T-cell (primary cell): ENCODE measurements at regions not wholly inside any gene's neighbourhood (a gene's known extent, or its start where the extent isn't known, plus 50 kb on each side); places are given as distances from the start of the nearest gene placed in this dataset.
"Not testable (repeated sequence)": the region's sequence is repeated elsewhere in the genome, so short reads cannot be mapped to it uniquely, and the experiment has no call there.

Experiments used
- ATAC-seq, 4 experiments: fragments of 200-7000 bp in 3 of 4; fragments of 150-1000 bp in 1 of 4; cut with Tn5 transposase; replicated peaks in 1 of 4; 1 replicate in 3 of 4; 2 replicates in 1 of 4; pipeline ENCODE4 v1.10.0; 2021; ENCODE audit warnings: moderate library complexity in 3 of 4, mild to moderate bottlenecking in 2 of 4, moderate number of reproducible peaks in 1 of 4
- CTCF ChIA-PET, 2 donors: fragments of 300-600 bp; sonication (Branson Sonifier 250); formaldehyde crosslinking; loops; one replicate each; lab custom pipeline; 2022; ENCODE audit warnings: antibody characterized with exemption in 2 of 2; lab: Charles Lee
- POLR2A ChIA-PET, 2 donors: fragments of 300-600 bp; sonication (Branson Sonifier 250); formaldehyde crosslinking; loops; one replicate each; lab custom pipeline; 2022; ENCODE audit warnings: antibody characterized with exemption in 2 of 2; lab: Charles Lee
- DNase-seq, 35 experiments: peaks; one replicate each; pipeline versions ENCODE4 v3.0.0 to v3.0.0-alpha.2; 2013 to 2023
- H3K27ac ChIP-seq: one replicate; pipeline ENCODE4 v1.5.1; 2013; ENCODE audit warnings: low read length
- H3K27me3 ChIP-seq, 2 experiments: replicated peaks in 1 of 2; 1 replicate in 1 of 2; 2 replicates in 1 of 2; pipeline versions ENCODE4 v1.6.1 to v1.7.0; 2013; ENCODE audit warnings: low read length in 1 of 2, mixed read lengths in 1 of 2; ENCODE audit not compliant: control insufficient read depth in 2 of 2, insufficient read depth in 2 of 2; ENCODE audit errors: extremely low read depth in 1 of 2
- H3K36me3 ChIP-seq, 2 donors: 1 replicate in 1 of 2; 2 replicates in 1 of 2; pipeline versions ENCODE4 v1.6.1 to v1.7.0; 2013; ENCODE audit warnings: low read length in 1 of 2; ENCODE audit not compliant: control insufficient read depth in 2 of 2, insufficient read depth in 1 of 2; ENCODE audit errors: extremely low read depth in 1 of 2
- H3K4me1 ChIP-seq, 2 experiments: 1 replicate in 1 of 2; 2 replicates in 1 of 2; pipeline versions ENCODE4 v1.6.1 to v1.7.0; 2013; ENCODE audit warnings: low read length in 2 of 2, mixed read lengths in 1 of 2; ENCODE audit not compliant: insufficient read depth in 2 of 2, control insufficient read depth in 1 of 2; ENCODE audit errors: extremely low read depth in 1 of 2
- H3K4me3 ChIP-seq, 2 donors: 1 replicate in 1 of 2; 2 replicates in 1 of 2; pipeline versions ENCODE4 v1.5.1 to v1.7.0; 2013; ENCODE audit warnings: mild to moderate bottlenecking in 2 of 2, low read length in 1 of 2, moderate library complexity in 1 of 2; ENCODE audit not compliant: control insufficient read depth in 1 of 2; ENCODE audit errors: extremely low read depth in 1 of 2
- H3K9me3 ChIP-seq: 2 replicates; pipeline ENCODE4 v1.7.0; 2013
- H3K27ac Mint-ChIP-seq, 2 donors: one replicate each; pipeline ENCODE4 v1.8.0; 2020 to 2021; ENCODE audit warnings: mild to moderate bottlenecking in 2 of 2, mixed read lengths in 2 of 2
- H3K27me3 Mint-ChIP-seq, 2 donors: one replicate each; pipeline ENCODE4 v1.8.0; 2021 to 2022; ENCODE audit warnings: mixed read lengths in 2 of 2
- H3K36me3 Mint-ChIP-seq: one replicate; pipeline ENCODE4 v1.8.0; 2021; ENCODE audit warnings: mixed read lengths
- H3K4me1 Mint-ChIP-seq, 3 donors: one replicate each; pipeline ENCODE4 v1.8.0; 2020 to 2022; ENCODE audit warnings: mixed read lengths in 3 of 3, mild to moderate bottlenecking in 1 of 3
- H3K4me3 Mint-ChIP-seq, 3 donors: one replicate each; pipeline ENCODE4 v1.8.0; 2020 to 2022; ENCODE audit warnings: mild to moderate bottlenecking in 3 of 3, mixed read lengths in 3 of 3, moderate library complexity in 3 of 3
- H3K9me3 Mint-ChIP-seq, 3 donors: one replicate each; pipeline ENCODE4 v1.8.0; 2020 to 2022; ENCODE audit warnings: mixed read lengths in 3 of 3
- WGBS: methylation state at CpG from one replicate; pipeline ENCODE4 v1.1.5; 2013; ENCODE audit warnings: missing lambda C conversion rate; ENCODE audit not compliant: insufficient coverage; 5-methylcytosine and 5-hydroxymethylcytosine counted together

DNA sequence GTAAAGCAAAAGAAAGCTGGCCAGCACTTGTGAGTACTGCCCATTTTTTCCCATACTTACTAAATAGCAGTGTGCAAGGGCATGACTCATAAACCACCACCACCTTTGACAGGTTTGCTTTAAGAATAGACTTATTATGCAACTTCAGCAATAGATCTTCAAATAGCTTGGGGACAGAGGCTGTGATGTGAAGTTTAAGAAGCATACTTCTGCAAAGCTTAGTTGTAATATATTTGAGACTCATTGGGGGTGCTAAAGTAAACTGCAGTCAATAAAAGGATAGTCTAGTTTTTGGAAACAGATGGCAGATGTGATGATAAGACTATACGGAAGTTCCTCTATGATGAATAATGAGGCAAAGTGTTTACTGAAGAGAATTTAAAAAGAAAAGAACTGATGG is 210.0 kb downstream of the PLA2G4A start:
- Mint-ChIP-seq H3K36me3 (no peaks in the 10 kb centered on the region), H3K4me1 (no peaks in the 10 kb centered on the region), H3K4me3 (no peak overlapping the region), H3K9me3 (peaks cover 0 to 2% (median 0%) of the 10 kb centered on the region in 3 donors), H3K27ac (no peak overlapping the region), H3K27me3 (peaks cover 0 to 3% of the 10 kb centered on the region in 2 donors)
- no peaks in the 10 kb centered on the region for H3K27me3 ChIP-seq
- POLR2A ChIA-PET: no interaction called here
- H3K27ac ChIP-seq: no peak overlapping the region
- DNase-seq (no peak), ATAC-seq (no peak)
- H3K36me3 ChIP-seq: no peaks in the 10 kb centered on the region
- H3K4me3 ChIP-seq: no peak overlapping the region
- H3K9me3 ChIP-seq: no peaks in the 10 kb centered on the region
- WGBS: 0% methylated on average over 1 of the region's 1 CpG
- CTCF ChIA-PET: no interaction called here
- no peaks in the 10 kb centered on the region for H3K4me1 ChIP-seq

DNA sequence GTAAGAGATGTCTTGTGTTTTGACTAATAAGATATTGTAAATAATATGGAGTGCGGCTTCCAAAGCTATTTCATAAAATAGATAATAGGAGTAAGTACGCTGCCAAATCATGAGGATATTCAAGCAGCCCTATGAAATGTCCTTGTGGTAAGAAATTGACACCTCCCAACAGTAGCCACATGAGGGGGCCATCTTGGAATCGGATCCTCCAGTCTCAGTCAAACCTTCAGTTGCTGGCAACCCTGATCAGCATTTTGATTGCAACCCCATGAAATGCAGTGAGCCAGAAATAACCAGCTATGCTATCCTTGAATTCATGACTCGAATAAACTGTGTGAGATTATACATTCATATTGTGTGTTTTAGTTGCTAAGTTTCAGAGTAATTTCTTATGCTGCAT is 212.4 kb downstream of the PLA2G4A start:
- Histone ChIP-seq H3K27me3 (no peaks in the 10 kb centered on the region), H3K4me3 (no peak overlapping the region), H3K4me1 (no peaks in the 10 kb centered on the region), H3K36me3 (no peaks in the 10 kb centered on the region), H3K9me3 (no peaks in the 10 kb centered on the region), H3K27ac (no peak overlapping the region)
- ChIA-PET CTCF (no interaction called here), POLR2A (no interaction called here)
- WGBS: no CpG with 5 or more reads among the region's 4 CpGs
- Mint-ChIP-seq H3K36me3 (no peaks in the 10 kb centered on the region), H3K9me3 (peaks cover 0 to 2% (median 0%) of the 10 kb centered on the region in 3 donors), H3K4me1 (no peaks in the 10 kb centered on the region), H3K4me3 (no peak overlapping the region), H3K27me3 (no peaks in the 10 kb centered on the region), H3K27ac (no peak overlapping the region)
- ATAC-seq (no peak), DNase-seq (no peak)

DNA sequence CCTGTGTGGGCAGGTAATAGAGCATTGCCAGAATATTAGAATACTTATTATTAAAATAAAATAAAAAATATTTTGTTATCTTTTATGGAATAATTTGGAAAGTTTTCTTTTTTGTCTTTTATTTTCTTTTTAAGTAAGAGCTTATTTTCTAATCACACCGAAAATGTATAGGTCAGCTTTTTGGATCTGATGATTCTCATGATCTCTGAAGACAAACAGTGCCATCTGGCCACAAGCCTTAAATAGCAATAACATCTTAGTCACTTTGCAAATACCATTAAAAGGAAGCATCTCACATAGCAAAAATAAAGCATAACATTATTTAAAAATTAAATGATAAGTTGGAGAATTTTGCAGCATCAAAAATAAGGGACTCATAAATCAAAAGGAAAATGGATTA is 213.8 kb downstream of the PLA2G4A start:
- H3K36me3 ChIP-seq: no peaks in the 10 kb centered on the region
- no peaks in the 10 kb centered on the region for H3K9me3 ChIP-seq
- Mint-ChIP-seq H3K27me3 (peaks cover 0 to 7% of the 10 kb centered on the region in 2 donors), H3K27ac (no peak overlapping the region), H3K4me3 (no peak overlapping the region), H3K36me3 (no peaks in the 10 kb centered on the region), H3K9me3 (peaks cover 0 to 2% (median 0%) of the 10 kb centered on the region in 3 donors), H3K4me1 (no peaks in the 10 kb centered on the region)
- ATAC-seq (no peak), DNase-seq (no peak)
- no peaks in the 10 kb centered on the region for H3K27me3 ChIP-seq
- no peaks in the 10 kb centered on the region for H3K4me1 ChIP-seq
- ChIA-PET CTCF (interaction anchor here (0.6 to 1.1 kb wide), 2 partner anchors 9 to 428 kb away, joined by 3 to 5 read pairs; no protein-coding TSS in a partner anchor), POLR2A (interaction anchor here in 1 of 2 donors (0.6 kb wide), 1 partner anchor 16 kb away, joined by 3 read pairs; no protein-coding TSS in a partner anchor)
- H3K4me3 ChIP-seq: no peak overlapping the region
- no CpG with 5 or more reads among the region's 1 CpG for WGBS
- no peak overlapping the region for H3K27ac ChIP-seq

DNA sequence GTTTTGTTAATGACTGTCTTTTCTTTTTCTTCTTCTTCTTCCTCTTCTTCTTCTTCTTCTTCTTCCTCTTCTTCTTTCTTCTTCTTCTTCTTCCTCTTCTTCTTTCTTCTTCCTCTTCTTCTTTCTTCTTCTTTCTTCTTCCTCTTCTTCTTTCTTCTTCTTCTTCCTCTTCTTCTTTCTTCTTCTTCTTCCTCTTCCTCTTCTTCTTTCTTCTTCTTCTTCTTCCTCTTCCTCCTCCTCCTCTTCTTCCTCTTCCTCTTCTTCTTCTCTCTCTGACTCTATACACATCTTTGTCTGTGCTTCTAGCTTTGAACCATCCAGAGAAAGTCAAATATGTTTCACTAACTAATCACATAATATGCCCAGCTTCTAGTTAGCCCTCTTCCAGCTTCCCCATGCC is 214.7 kb downstream of the PLA2G4A start:
- H3K27ac Mint-ChIP-seq, H3K36me3 Mint-ChIP-seq, H3K4me1 ChIP-seq, H3K27ac ChIP-seq, H3K4me1 Mint-ChIP-seq, CTCF ChIA-PET, ATAC-seq, H3K9me3 ChIP-seq, H3K9me3 Mint-ChIP-seq, H3K27me3 ChIP-seq, H3K36me3 ChIP-seq, DNase-seq, H3K27me3 Mint-ChIP-seq, H3K4me3 ChIP-seq, H3K4me3 Mint-ChIP-seq, POLR2A ChIA-PET: not testable (repeated sequence)

DNA sequence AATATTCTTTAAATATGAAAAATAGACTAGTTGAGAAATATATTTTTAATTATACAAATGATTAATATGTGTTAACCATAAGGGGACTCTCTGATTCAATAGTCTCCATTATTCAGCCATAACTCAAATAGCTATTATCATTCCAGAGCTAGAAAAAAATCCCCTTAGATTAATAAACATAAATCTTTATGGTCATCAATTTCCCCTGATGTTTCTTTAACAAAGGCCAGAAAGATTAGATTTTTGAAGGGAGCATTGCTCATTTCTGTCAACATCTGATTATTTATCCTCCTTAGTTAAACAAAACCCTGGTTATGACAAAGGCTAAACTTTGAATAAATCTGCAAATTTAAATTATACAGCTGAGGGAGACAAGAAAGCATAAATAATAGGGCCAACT is 215.7 kb downstream of the PLA2G4A start:
- no peaks in the 10 kb centered on the region for H3K4me1 Mint-ChIP-seq
- H3K4me1 ChIP-seq: no peaks in the 10 kb centered on the region
- no peaks in the 10 kb centered on the region for H3K36me3 ChIP-seq
- no peaks in the 10 kb centered on the region for H3K9me3 Mint-ChIP-seq
- H3K36me3 Mint-ChIP-seq: no peaks in the 10 kb centered on the region
- H3K9me3 ChIP-seq: no peaks in the 10 kb centered on the region
- no peak for DNase-seq
- ChIA-PET POLR2A (no interaction called here), CTCF (no interaction called here)
- no peaks in the 10 kb centered on the region for H3K27me3 ChIP-seq
- H3K27ac ChIP-seq: no peak overlapping the region
- no peak overlapping the region for H3K27ac Mint-ChIP-seq
- H3K4me3 Mint-ChIP-seq: no peak overlapping the region
- no peak overlapping the region for H3K4me3 ChIP-seq
- peaks cover 0 to 7% of the 10 kb centered on the region in 2 donors for H3K27me3 Mint-ChIP-seq
- no peak for ATAC-seq

DNA sequence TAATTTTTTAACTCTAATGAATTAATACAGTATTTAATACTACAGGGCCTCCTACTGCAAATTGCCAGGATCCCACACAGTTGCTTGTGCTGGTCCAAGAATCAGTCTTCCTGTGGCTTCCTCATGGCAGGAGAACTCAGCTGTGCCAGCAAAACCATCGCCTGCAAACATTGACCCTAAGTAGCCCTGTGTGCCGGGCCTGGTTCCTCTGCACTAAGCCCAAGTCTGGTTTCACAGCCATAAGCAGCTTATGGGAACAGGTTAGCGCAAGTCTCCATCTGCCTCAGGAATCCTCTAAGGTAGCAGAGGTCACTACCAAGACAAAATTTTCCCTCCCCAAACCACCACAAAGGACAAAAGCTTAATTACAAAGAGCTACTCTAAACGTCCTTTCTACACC is 216.6 kb downstream of the PLA2G4A start:
- ATAC-seq: no peak
- Histone ChIP-seq H3K4me1 (no peaks in the 10 kb centered on the region), H3K9me3 (no peaks in the 10 kb centered on the region), H3K27me3 (no peaks in the 10 kb centered on the region), H3K27ac (no peak overlapping the region), H3K36me3 (no peaks in the 10 kb centered on the region), H3K4me3 (no peak overlapping the region)
- no peak overlapping the region for H3K27ac Mint-ChIP-seq
- peaks cover 0 to 7% of the 10 kb centered on the region in 2 donors for H3K27me3 Mint-ChIP-seq
- H3K9me3 Mint-ChIP-seq: no peaks in the 10 kb centered on the region
- ChIA-PET CTCF (no interaction called here), POLR2A (no interaction called here)
- no peak overlapping the region for H3K4me3 Mint-ChIP-seq
- WGBS: 90% methylated on average over 3 of the region's 4 CpGs
- no peaks in the 10 kb centered on the region for H3K4me1 Mint-ChIP-seq
- no peaks in the 10 kb centered on the region for H3K36me3 Mint-ChIP-seq
- DNase-seq: no peak

DNA sequence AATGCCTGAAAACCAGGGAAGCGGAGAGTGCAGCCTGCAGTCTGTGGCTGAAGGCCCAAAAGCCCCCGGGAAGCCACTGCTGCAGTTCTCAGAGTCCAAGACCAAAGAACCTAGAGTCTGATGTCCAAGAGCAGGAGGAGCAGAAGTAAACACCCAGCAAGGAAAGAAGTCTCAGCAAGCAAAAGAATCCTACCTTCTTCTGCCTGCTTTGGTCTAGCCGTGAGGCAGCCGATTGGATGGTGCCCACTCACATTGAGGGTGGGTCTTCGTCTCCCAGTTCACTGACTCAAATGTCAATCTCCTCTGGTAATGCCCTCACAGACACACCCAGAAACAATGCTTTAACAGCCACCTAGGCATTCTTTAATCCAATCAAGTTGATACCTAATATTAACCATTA is 217.5 kb downstream of the PLA2G4A start:
- Mint-ChIP-seq H3K36me3 (no peaks in the 10 kb centered on the region), H3K4me3 (no peak overlapping the region)

More for the DNA sequence above, 217.5 kb downstream of the PLA2G4A start:
- WGBS: 96% methylated on average over 5 of the region's 5 CpGs
- Histone ChIP-seq H3K9me3 (no peaks in the 10 kb centered on the region), H3K4me3 (no peak overlapping the region), H3K27me3 (no peaks in the 10 kb centered on the region), H3K4me1 (no peaks in the 10 kb centered on the region), H3K36me3 (no peaks in the 10 kb centered on the region), H3K27ac (no peak overlapping the region)
- ATAC-seq: no peak
- DNase-seq: no peak
- no peak overlapping the region for H3K27ac Mint-ChIP-seq
- POLR2A ChIA-PET: no interaction called here
- H3K27me3 Mint-ChIP-seq: peaks cover 0 to 7% of the 10 kb centered on the region in 2 donors
- CTCF ChIA-PET: no interaction called here
- H3K9me3 Mint-ChIP-seq: no peaks in the 10 kb centered on the region
- no peaks in the 10 kb centered on the region for H3K4me1 Mint-ChIP-seq
